PC-9 (cell line): ENCODE measurements at regions not wholly inside any gene's neighbourhood (a gene's known extent, or its start where the extent isn't known, plus 50 kb on each side); places are given as distances from the start of the nearest gene placed in this dataset.

Experiments used
- BruUV-seq: library from RNA; stranded (reverse); fragments of 400-500 nt; replicated peaks from 2 replicates; lab custom pipeline; 2021; lab: Mats Ljungman, UMichigan
- CTCF ChIA-PET: fragments of 300-600 bp; sonication (Branson Sonifier 250); formaldehyde crosslinking; loops from one replicate; lab custom pipeline; 2022; ENCODE audit warnings: antibody characterized with exemption; lab: Charles Lee
- POLR2A ChIA-PET: fragments of 300-600 bp; sonication (Branson Sonifier 250); formaldehyde crosslinking; loops from one replicate; lab custom pipeline; 2022; ENCODE audit warnings: antibody characterized with exemption; ENCODE audit not compliant: unreplicated experiment; lab: Charles Lee
- DNase-seq, 2 experiments: peaks; one replicate each; pipeline versions ENCODE4 v3.0.0 to v3.0.0-alpha.2; 2015 to 2022; ENCODE audit warnings: mixed read lengths in 1 of 2
- H2AFZ ChIP-seq: fragments of 200-600 bp; sonication (generic); 2 replicates; pipeline ENCODE4 v1.8.1; 2017; ENCODE audit warnings: antibody characterized with exemption
- H3F3A ChIP-seq: fragments of 200-600 bp; sonication (generic); 2 replicates; pipeline ENCODE4 v1.8.1; 2017; ENCODE audit warnings: antibody characterized with exemption, mild to moderate bottlenecking, low read depth; ENCODE audit not compliant: insufficient read depth
- H3K27ac ChIP-seq: fragments of 200-600 bp; sonication (generic); 2 replicates; pipeline ENCODE4 v1.6.1; 2016; ENCODE audit warnings: mixed run types
- H3K27me3 ChIP-seq: fragments of 200-600 bp; sonication (generic); 2 replicates; pipeline ENCODE4 v1.6.1; 2016; ENCODE audit warnings: low read depth, mixed run types; ENCODE audit not compliant: insufficient read depth
- H3K36me3 ChIP-seq: fragments of 200-600 bp; sonication (generic); 2 replicates; pipeline ENCODE4 v1.6.1; 2016; ENCODE audit warnings: low read depth, mixed run types
- H3K4me1 ChIP-seq: fragments of 200-600 bp; sonication (generic); replicated peaks from 2 replicates; pipeline ENCODE4 v1.6.1; 2016; ENCODE audit warnings: mixed run types; ENCODE audit not compliant: insufficient read depth
- H3K4me2 ChIP-seq: fragments of 200-600 bp; sonication (generic); 2 replicates; pipeline ENCODE4 v1.6.1; 2017; ENCODE audit warnings: mixed run types
- H3K4me3 ChIP-seq: fragments of 200-600 bp; sonication (generic); 2 replicates; pipeline ENCODE4 v1.6.1; 2016; ENCODE audit warnings: mixed run types
- H3K79me2 ChIP-seq: fragments of 200-600 bp; sonication (generic); 2 replicates; pipeline ENCODE4 v1.6.1; 2017; ENCODE audit warnings: low read depth, mixed run types
- H3K9me2 ChIP-seq: fragments of 200-600 bp; sonication (generic); 2 replicates; pipeline ENCODE4 v1.8.1; 2017; ENCODE audit warnings: mild to moderate bottlenecking; ENCODE audit not compliant: insufficient read depth
- H3K9me3 ChIP-seq: fragments of 200-600 bp; sonication (generic); 2 replicates; pipeline ENCODE4 v1.8.1; 2016; ENCODE audit warnings: low read depth; ENCODE audit not compliant: insufficient read depth
- H4K20me1 ChIP-seq: fragments of 200-600 bp; sonication (generic); 2 replicates; pipeline ENCODE4 v1.8.1; 2017; ENCODE audit not compliant: insufficient read depth
- EZH2 ChIP-seq: fragments of 200-600 bp; sonication (generic); IDR thresholded peaks from 2 replicates; pipeline ENCODE4 v1.8.0; 2017; ENCODE audit warnings: antibody characterized with exemption, low read depth
- intact Hi-C: fragments of 100-400 bp; cut with micrococcal nuclease; formaldehyde crosslinking; loops from one replicate; pipeline ENCODE4 v1.10.0; 2022; ENCODE audit not compliant: unreplicated experiment
- TF ChIP-seq, protein P1 (sequence below): fragments of 200-600 bp; sonication (generic); conservative IDR thresholded peaks from 2 replicates; pipeline ENCODE4 v1.6.1; 2017; ENCODE audit warnings: mixed run types, antibody characterized with exemption, mild to moderate bottlenecking, moderate library complexity

- H3K4me1 ChIP-seq, result no peaks in the 10 kb centered on the region
- H3K36me3 ChIP-seq, result no peaks in the 10 kb centered on the region
- no peak overlapping the region for H3K27ac ChIP-seq
- H3K9me3 ChIP-seq, result no peaks in the 10 kb centered on the region
- TF ChIP-seq, protein P1, sequence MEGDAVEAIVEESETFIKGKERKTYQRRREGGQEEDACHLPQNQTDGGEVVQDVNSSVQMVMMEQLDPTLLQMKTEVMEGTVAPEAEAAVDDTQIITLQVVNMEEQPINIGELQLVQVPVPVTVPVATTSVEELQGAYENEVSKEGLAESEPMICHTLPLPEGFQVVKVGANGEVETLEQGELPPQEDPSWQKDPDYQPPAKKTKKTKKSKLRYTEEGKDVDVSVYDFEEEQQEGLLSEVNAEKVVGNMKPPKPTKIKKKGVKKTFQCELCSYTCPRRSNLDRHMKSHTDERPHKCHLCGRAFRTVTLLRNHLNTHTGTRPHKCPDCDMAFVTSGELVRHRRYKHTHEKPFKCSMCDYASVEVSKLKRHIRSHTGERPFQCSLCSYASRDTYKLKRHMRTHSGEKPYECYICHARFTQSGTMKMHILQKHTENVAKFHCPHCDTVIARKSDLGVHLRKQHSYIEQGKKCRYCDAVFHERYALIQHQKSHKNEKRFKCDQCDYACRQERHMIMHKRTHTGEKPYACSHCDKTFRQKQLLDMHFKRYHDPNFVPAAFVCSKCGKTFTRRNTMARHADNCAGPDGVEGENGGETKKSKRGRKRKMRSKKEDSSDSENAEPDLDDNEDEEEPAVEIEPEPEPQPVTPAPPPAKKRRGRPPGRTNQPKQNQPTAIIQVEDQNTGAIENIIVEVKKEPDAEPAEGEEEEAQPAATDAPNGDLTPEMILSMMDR, result no peak
- TF ChIP-seq EZH2, result no peak
- H3K4me2 ChIP-seq, result no peak overlapping the region
- ChIA-PET POLR2A (no interaction called here), CTCF (no interaction called here)
- H3K79me2 ChIP-seq, result no peaks in the 10 kb centered on the region
- no peaks in the 10 kb centered on the region for H3F3A ChIP-seq
- H3K4me3 ChIP-seq, result no peak overlapping the region
- H2AFZ ChIP-seq, result no peak overlapping the region
- 0 out of 2 replicates have a peak, but pooled peaks cover 7% of the 10 kb centered on the region for H4K20me1 ChIP-seq
- no peaks in the 10 kb centered on the region for H3K9me2 ChIP-seq
- no peak for DNase-seq
- H3K27me3 ChIP-seq, result peaks cover 89% of the 10 kb centered on the region
- no TSS peak for BruUV-seq
- intact Hi-C loops, result no loop called here
These were observed 1078.0 kb downstream of the BRD1 start for GRCh38 chr22:48749555-48750227.

GRCh38 chr22:48748860-48749554 lies 1078.7 kb downstream of the BRD1 start:
- 0 out of 2 replicates have a peak, but pooled peaks cover 7% of the 10 kb centered on the region for H4K20me1 ChIP-seq
- no peak for DNase-seq
- H3K9me2 ChIP-seq, result no peaks in the 10 kb centered on the region
- no peaks in the 10 kb centered on the region for H3K9me3 ChIP-seq
- no peak overlapping the region for H3K4me3 ChIP-seq
- H3F3A ChIP-seq, result no peaks in the 10 kb centered on the region
- H2AFZ ChIP-seq, result no peak overlapping the region
- TF ChIP-seq, protein P1, result no peak
- TF ChIP-seq EZH2, result no peak
- H3K27ac ChIP-seq, result no peak overlapping the region
- no peaks in the 10 kb centered on the region for H3K4me1 ChIP-seq
- H3K79me2 ChIP-seq, result no peaks in the 10 kb centered on the region
- H3K36me3 ChIP-seq, result no peaks in the 10 kb centered on the region
- CTCF ChIA-PET, result no interaction called here
- POLR2A ChIA-PET, result no interaction called here
- no peak overlapping the region for H3K4me2 ChIP-seq
- no TSS peak for BruUV-seq
- H3K27me3 ChIP-seq, result peaks cover 93% of the 10 kb centered on the region
- intact Hi-C loops, result no loop called here

DNA sequence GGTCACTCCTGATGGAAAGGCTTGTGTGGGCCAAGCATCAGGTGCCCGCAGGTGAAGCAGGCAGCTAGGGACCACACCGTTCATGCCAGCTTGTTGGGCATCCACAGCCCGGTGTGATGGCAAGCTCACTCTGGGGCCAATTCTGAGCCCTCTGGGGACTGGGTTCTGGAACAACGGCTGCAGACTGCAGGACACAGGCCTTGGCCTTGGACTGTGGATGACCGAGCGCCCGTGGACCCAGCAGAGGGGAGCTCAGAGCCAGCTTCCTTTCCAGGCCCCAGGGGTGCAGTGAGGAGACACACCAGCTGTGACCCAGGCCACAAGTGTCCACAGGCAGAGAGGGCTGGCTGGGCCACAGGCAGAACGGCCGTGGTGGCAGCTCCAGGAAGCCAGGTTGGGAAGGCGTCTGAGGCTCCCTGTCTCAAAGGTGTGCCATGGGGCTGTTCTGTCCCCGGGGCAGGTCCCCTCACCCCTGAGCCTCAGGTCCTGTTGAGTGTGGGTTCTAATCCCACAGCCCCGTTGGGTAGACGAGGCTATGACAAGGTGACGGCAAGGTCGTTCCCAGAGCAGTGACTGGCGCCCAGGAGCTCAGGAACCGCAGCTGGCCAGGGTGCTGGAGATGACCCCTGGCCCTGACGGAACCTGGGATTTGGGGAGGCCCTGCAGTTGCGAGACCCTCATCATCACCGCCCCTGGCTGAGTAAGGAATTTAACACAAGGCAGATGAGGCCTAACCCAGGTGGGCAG lies 1079.4 kb downstream of the BRD1 start:
- BruUV-seq, result no TSS peak
- intact Hi-C loops, result no loop called here
- Histone ChIP-seq H4K20me1 (0 out of 2 replicates have a peak, but pooled peaks cover 7% of the 10 kb centered on the region), H3K9me3 (no peaks in the 10 kb centered on the region), H3K4me1 (no peaks in the 10 kb centered on the region), H3K27ac (no peak overlapping the region), H3K9me2 (no peaks in the 10 kb centered on the region), H3K36me3 (no peaks in the 10 kb centered on the region), H3K79me2 (no peaks in the 10 kb centered on the region), H3K27me3 (peaks cover 99% of the 10 kb centered on the region), H3F3A (no peaks in the 10 kb centered on the region), H2AFZ (no peak overlapping the region), H3K4me2 (no peak overlapping the region), H3K4me3 (no peak overlapping the region)
- TF ChIP-seq, protein P1, result no peak
- TF ChIP-seq EZH2, result no peak
- DNase-seq, result no peak
- POLR2A ChIA-PET, result no interaction called here
- CTCF ChIA-PET, result no interaction called here
